Liver (tissue), 8 donors: ENCODE measurements at regions not wholly inside any gene's neighbourhood (a gene's known extent, or its start where the extent isn't known, plus 50 kb on each side); places are given as distances from the start of the nearest gene placed in this dataset.

ENCODE experiments used
- DNase-seq: peaks from one replicate; pipeline ENCODE4 v3.0.0-alpha.2; 2017; ENCODE audit warnings: low spot score
- H3K27ac ChIP-seq, 2 donors: one replicate each; pipeline ENCODE4 v1.7.0; 2013; ENCODE audit warnings: inconsistent platforms in 2 of 2, low read length in 2 of 2, control low read depth in 1 of 2, low read depth in 1 of 2, mild to moderate bottlenecking in 1 of 2
- H3K27me3 ChIP-seq, 4 donors: one replicate each; pipeline versions ENCODE4 v1.6.1 to v1.7.0; 2013; ENCODE audit warnings: low read length in 3 of 4, inconsistent platforms in 1 of 4, mild to moderate bottlenecking in 1 of 4, moderate library complexity in 1 of 4; ENCODE audit not compliant: control insufficient read depth in 4 of 4, insufficient read depth in 4 of 4
- H3K36me3 ChIP-seq, 4 donors: one replicate each; pipeline versions ENCODE4 v1.6.1 to v1.7.0; 2013; ENCODE audit warnings: low read length in 3 of 4, mild to moderate bottlenecking in 3 of 4, low read depth in 1 of 4, moderate library complexity in 1 of 4; ENCODE audit not compliant: control insufficient read depth in 4 of 4, insufficient read depth in 3 of 4
- H3K4me1 ChIP-seq, 4 donors: one replicate each; pipeline versions ENCODE4 v1.6.1 to v1.7.0; 2013; ENCODE audit warnings: low read length in 3 of 4, mild to moderate bottlenecking in 3 of 4, moderate library complexity in 1 of 4; ENCODE audit not compliant: control insufficient read depth in 4 of 4, insufficient read depth in 4 of 4
- H3K4me3 ChIP-seq, 3 donors: one replicate each; pipeline versions ENCODE4 v1.6.1 to v1.7.0; 2013; ENCODE audit warnings: low read length in 3 of 3, control low read depth in 1 of 3, low read depth in 1 of 3, mild to moderate bottlenecking in 1 of 3
- H3K9ac ChIP-seq, 2 donors: one replicate each; pipeline ENCODE4 v1.7.0; 2013; ENCODE audit warnings: low read length in 2 of 2, mild to moderate bottlenecking in 2 of 2, moderate library complexity in 2 of 2, control low read depth in 1 of 2, low read depth in 1 of 2
- H3K9me3 ChIP-seq, 4 donors: one replicate each; pipeline versions ENCODE4 v1.6.1 to v1.7.0; 2013; ENCODE audit warnings: low read length in 3 of 4; ENCODE audit not compliant: control insufficient read depth in 4 of 4
- ATF3 ChIP-seq: IDR thresholded peaks from 2 replicates; pipeline ENCODE4 v1.6.1; 2016; ENCODE audit warnings: antibody characterized with exemption
- CTCF ChIP-seq: fragments of 150-350 bp; IDR thresholded peaks from 2 replicates; pipeline ENCODE4 v1.5.1; 2017; ENCODE audit warnings: improper control_type of control experiment, low read depth, low read length; ENCODE audit not compliant: missing input control
- EGR1 ChIP-seq, 2 donors: IDR thresholded peaks; 2 replicates each; pipeline ENCODE4 v1.6.1; 2016 to 2018; ENCODE audit warnings: antibody characterized with exemption in 2 of 2, low read depth in 2 of 2
- FOXA1 ChIP-seq: IDR thresholded peaks from 2 replicates; pipeline ENCODE4 v1.6.1; 2016; ENCODE audit warnings: antibody characterized with exemption
- FOXA2 ChIP-seq: IDR thresholded peaks from 2 replicates; pipeline ENCODE4 v1.6.1; 2016; ENCODE audit warnings: antibody characterized with exemption
- GABPA ChIP-seq, 2 donors: IDR thresholded peaks in 1 of 2; conservative IDR thresholded peaks in 1 of 2; 2 replicates each; pipeline ENCODE4 v1.6.1; 2016; ENCODE audit warnings: antibody characterized with exemption in 2 of 2, mild to moderate bottlenecking in 1 of 2, moderate library complexity in 1 of 2
- HNF4A ChIP-seq, 2 donors: conservative IDR thresholded peaks; 2 replicates each; pipeline ENCODE4 v1.6.1; 2016; ENCODE audit warnings: antibody characterized with exemption in 2 of 2, mild to moderate bottlenecking in 2 of 2
- HNF4G ChIP-seq: IDR thresholded peaks from 2 replicates; pipeline ENCODE4 v1.6.1; 2016; ENCODE audit warnings: antibody characterized with exemption
- JUND ChIP-seq, 2 donors: IDR thresholded peaks; 2 replicates each; pipeline ENCODE4 v1.6.1; 2016; ENCODE audit warnings: antibody characterized with exemption in 2 of 2
- MAX ChIP-seq: IDR thresholded peaks from 2 replicates; pipeline ENCODE4 v1.6.1; 2016; ENCODE audit warnings: antibody characterized with exemption
- NR2F2 ChIP-seq: IDR thresholded peaks from 2 replicates; pipeline ENCODE4 v1.6.1; 2016; ENCODE audit warnings: antibody characterized with exemption
- RAD21 ChIP-seq, 2 donors: IDR thresholded peaks; 2 replicates each; pipeline ENCODE4 v1.6.1; 2016; ENCODE audit warnings: antibody characterized with exemption in 2 of 2, mild to moderate bottlenecking in 2 of 2
- REST ChIP-seq: IDR thresholded peaks from 2 replicates; pipeline ENCODE4 v1.6.1; 2016; ENCODE audit warnings: antibody characterized with exemption, mild to moderate bottlenecking
- RXRA ChIP-seq, 2 donors: IDR thresholded peaks; 2 replicates each; pipeline ENCODE4 v1.6.1; 2017 to 2018; ENCODE audit warnings: antibody characterized with exemption in 2 of 2, mild to moderate bottlenecking in 1 of 2
- TAF1 ChIP-seq: conservative IDR thresholded peaks from 2 replicates; pipeline ENCODE4 v1.6.1; 2016; ENCODE audit warnings: antibody characterized with exemption, mild to moderate bottlenecking
- YY1 ChIP-seq: IDR thresholded peaks from 2 replicates; pipeline ENCODE4 v1.6.1; 2016; ENCODE audit warnings: antibody characterized with exemption, mild to moderate bottlenecking
- ZBTB33 ChIP-seq: IDR thresholded peaks from 2 replicates; pipeline ENCODE4 v1.6.1; 2016; ENCODE audit warnings: antibody characterized with exemption
- WGBS: extraction: QIAGEN DNeasy Blood & Tissue Kit; methylation state at CpG from one replicate; pipeline ENCODE4 v1.1.7; 2013; 5-methylcytosine and 5-hydroxymethylcytosine counted together
- donor health status: healthy.
- donor health status: healthy.
- donor health status: healthy.
- donor health status: healthy.
- donor health status: healthy.

GRCh38 chr14:101065246-101065645, 161.7 kb upstream of the RTL1 start:
- no peak overlapping the region for H3K4me3 ChIP-seq
- no peaks in the 10 kb centered on the region for H3K9me3 ChIP-seq
- H3K4me1 ChIP-seq: no peaks in the 10 kb centered on the region
- WGBS: 93% methylated on average over 27 of the region's 27 CpGs
- H3K27ac ChIP-seq: no peak overlapping the region
- DNase-seq: no peak
- H3K36me3 ChIP-seq: no peaks in the 10 kb centered on the region
- H3K27me3 ChIP-seq: no peaks in the 10 kb centered on the region
- H3K9ac ChIP-seq: no peak overlapping the region
- TF ChIP-seq RAD21 (IDR thresholded peaks at IDR 0.05) (no peak), TAF1 (no peak), REST (no peak), EGR1 (IDR thresholded peaks at IDR 0.05; ENCODE audit: low read depth in 2 of 2) (no peak), RXRA (IDR thresholded peaks at IDR 0.05) (no peak), MAX (no peak), FOXA2 (no peak), GABPA (IDR thresholded peaks at IDR 0.05 in 1 of 2, conservative IDR thresholded peaks at IDR 0.05 in 1 of 2) (no peak), HNF4A (conservative IDR thresholded peaks at IDR 0.05) (no peak), ATF3 (no peak), CTCF (no peak), HNF4G (no peak), YY1 (no peak), ZBTB33 (no peak), JUND (IDR thresholded peaks at IDR 0.05) (no peak), FOXA1 (no peak), NR2F2 (no peak)
